ENCODE measurements at regions not wholly inside any gene's neighbourhood (a gene's known extent, or its start where the extent isn't known, plus 50 kb on each side); places are given as distances from the start of the nearest gene placed in this dataset.

DNA sequence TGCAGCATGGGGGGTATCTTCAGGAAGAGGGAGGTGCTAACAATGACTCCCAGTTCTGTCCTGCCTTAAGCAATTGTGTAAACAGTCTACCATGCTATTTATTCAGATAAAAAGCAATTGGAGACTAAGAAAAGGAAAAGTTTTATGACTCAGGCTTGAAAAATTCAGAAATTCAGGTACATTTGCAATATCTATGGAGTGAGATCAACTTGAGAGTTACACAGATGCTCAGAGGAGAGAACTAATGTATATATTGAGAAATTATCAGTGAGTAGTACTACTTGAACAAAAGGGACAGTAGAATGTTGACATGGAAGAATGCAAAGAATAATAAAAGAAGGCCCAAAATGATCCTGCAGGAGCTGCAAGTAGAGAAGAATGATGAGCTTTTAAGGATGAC lies 277.6 kb upstream of the DACH1 start:
- H3K4me3 ChIP-seq (ENCODE audit: low read depth in 1 of 2, low read length in 2 of 2) = no peak overlapping the region
- H3K27ac ChIP-seq (ENCODE audit: low read depth in 2 of 2, low read length in 1 of 2) = no peak overlapping the region
- no peaks in the 10 kb centered on the region for H3K9me3 ChIP-seq (ENCODE audit: control insufficient read depth in 2 of 2, insufficient read depth in 1 of 2, low read depth in 1 of 2, low read length in 1 of 2)

DNA sequence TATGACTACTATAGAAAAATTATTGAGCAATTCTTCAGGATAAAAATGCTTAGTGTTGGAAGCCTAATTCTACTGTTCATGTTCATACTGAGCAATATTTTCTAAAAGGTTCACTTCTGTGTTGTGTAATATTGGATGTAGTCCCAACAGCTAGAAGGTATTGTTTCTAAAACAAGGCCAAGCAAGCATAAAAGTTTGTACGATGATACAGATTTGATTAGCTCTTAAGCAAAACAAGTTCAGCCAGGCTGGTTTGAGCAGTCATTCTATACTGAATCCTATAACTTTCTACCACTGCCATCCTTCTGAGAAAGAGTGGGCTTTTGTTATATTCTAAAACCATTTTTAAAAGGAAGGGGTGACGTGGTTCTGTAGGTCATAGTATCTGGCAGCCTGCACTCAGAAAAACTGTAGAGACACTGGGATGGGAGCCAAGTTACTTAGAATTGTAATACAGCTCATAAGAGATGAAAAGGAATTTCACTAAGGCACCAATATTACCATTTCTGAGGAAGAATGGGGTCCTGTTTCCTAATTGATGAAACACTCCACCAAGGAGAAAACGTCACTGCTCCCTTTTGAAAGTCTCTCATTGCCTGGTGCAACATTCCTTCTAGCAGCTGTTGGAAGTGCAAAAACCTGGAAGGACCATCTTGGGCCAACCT lies 275.0 kb upstream of the DACH1 start:
- Histone ChIP-seq H3K27me3 (ENCODE audit: control insufficient read depth in 1 of 2, insufficient read depth in 2 of 2, low read length in 2 of 2) (no peaks in the 10 kb centered on the region), H3K4me3 (ENCODE audit: low read depth in 1 of 2, low read length in 2 of 2) (no peak overlapping the region), H3K9me3 (ENCODE audit: control insufficient read depth in 2 of 2, insufficient read depth in 1 of 2, low read depth in 1 of 2, low read length in 1 of 2) (no peaks in the 10 kb centered on the region), H3K27ac (ENCODE audit: low read depth in 2 of 2, low read length in 1 of 2) (no peak overlapping the region), H3K4me1 (ENCODE audit: control insufficient read depth in 2 of 2, insufficient read depth in 2 of 2, low read length in 1 of 2) (no peaks in the 10 kb centered on the region), H3K36me3 (ENCODE audit: control insufficient read depth in 2 of 2, insufficient read depth in 2 of 2, low read length in 1 of 2) (no peaks in the 10 kb centered on the region)
- WGBS, 2 donors = 29 to 34% methylated on average over 3 of the region's 3 CpGs

More for the DNA sequence above, 277.6 kb upstream of the DACH1 start:
- Histone ChIP-seq H3K27me3 (ENCODE audit: control insufficient read depth in 1 of 2, insufficient read depth in 2 of 2, low read length in 2 of 2) (no peaks in the 10 kb centered on the region), H3K4me1 (ENCODE audit: control insufficient read depth in 2 of 2, insufficient read depth in 2 of 2, low read length in 1 of 2) (no peaks in the 10 kb centered on the region), H3K36me3 (ENCODE audit: control insufficient read depth in 2 of 2, insufficient read depth in 2 of 2, low read length in 1 of 2) (no peaks in the 10 kb centered on the region)

GRCh38 chr13:72139192-72139591 lies 272.2 kb upstream of the DACH1 start:
- 53 to 54% methylated on average over 1 of the region's 1 CpG for WGBS, 2 donors
- Histone ChIP-seq H3K36me3 (ENCODE audit: control insufficient read depth in 2 of 2, insufficient read depth in 2 of 2, low read length in 1 of 2) (no peaks in the 10 kb centered on the region), H3K27me3 (ENCODE audit: control insufficient read depth in 1 of 2, insufficient read depth in 2 of 2, low read length in 2 of 2) (no peaks in the 10 kb centered on the region), H3K27ac (ENCODE audit: low read depth in 2 of 2, low read length in 1 of 2) (no peak overlapping the region), H3K4me1 (ENCODE audit: control insufficient read depth in 2 of 2, insufficient read depth in 2 of 2, low read length in 1 of 2) (no peaks in the 10 kb centered on the region), H3K4me3 (ENCODE audit: low read depth in 1 of 2, low read length in 2 of 2) (no peak overlapping the region), H3K9me3 (ENCODE audit: control insufficient read depth in 2 of 2, insufficient read depth in 1 of 2, low read depth in 1 of 2, low read length in 1 of 2) (no peaks in the 10 kb centered on the region)

DNA sequence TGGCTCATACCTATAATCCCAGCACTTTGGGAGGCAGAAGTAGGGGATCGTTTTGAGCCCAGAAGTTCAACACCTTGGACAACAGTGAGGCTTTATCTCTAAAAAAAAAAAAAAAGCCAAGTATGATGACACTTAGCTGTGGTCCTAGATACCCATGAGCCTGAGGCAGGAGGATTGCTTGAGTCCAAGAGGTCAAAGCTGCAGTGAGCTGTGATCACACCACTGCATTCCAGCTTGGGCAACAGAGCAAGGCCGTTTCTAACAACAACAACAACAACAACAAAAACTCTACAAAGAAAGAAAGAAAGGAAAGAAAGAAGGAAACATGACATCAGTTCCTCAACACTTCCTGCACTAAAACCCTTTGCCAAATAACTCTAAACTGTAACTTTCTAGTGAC lies 265.1 kb upstream of the DACH1 start:
- H3K27ac ChIP-seq (ENCODE audit: low read depth in 2 of 2, low read length in 1 of 2) = no peak overlapping the region

DNA sequence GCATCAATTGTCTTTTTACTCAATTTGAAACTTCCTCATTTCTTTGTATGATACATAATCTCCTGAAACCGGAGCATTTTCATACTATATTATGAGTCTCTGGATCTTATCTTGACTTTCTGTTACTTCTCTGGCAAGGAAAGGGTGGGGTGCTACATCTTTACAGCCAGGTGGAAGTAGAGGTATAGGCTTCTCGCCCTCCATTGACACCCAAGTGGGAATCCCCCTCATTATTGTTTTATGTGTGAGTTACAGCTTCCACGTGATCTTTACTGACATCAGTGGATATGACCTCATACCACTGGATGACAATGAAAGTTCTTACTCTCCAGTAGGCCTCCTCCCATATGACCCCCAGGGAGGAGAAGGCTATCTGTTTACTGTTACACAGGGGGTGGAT lies 262.1 kb upstream of the DACH1 start:
- Histone ChIP-seq H3K36me3 (ENCODE audit: control insufficient read depth in 2 of 2, insufficient read depth in 2 of 2, low read length in 1 of 2) (no peaks in the 10 kb centered on the region), H3K27ac (ENCODE audit: low read depth in 2 of 2, low read length in 1 of 2) (no peak overlapping the region), H3K4me1 (ENCODE audit: control insufficient read depth in 2 of 2, insufficient read depth in 2 of 2, low read length in 1 of 2) (no peaks in the 10 kb centered on the region), H3K27me3 (ENCODE audit: control insufficient read depth in 1 of 2, insufficient read depth in 2 of 2, low read length in 2 of 2) (no peaks in the 10 kb centered on the region), H3K4me3 (ENCODE audit: low read depth in 1 of 2, low read length in 2 of 2) (no peak overlapping the region), H3K9me3 (ENCODE audit: control insufficient read depth in 2 of 2, insufficient read depth in 1 of 2, low read depth in 1 of 2, low read length in 1 of 2) (no peaks in the 10 kb centered on the region)
- 61 to 64% methylated on average over 3 of the region's 3 CpGs for WGBS, 2 donors

More for the DNA sequence above, 265.1 kb upstream of the DACH1 start:
- Histone ChIP-seq H3K27me3 (ENCODE audit: control insufficient read depth in 1 of 2, insufficient read depth in 2 of 2, low read length in 2 of 2) (no peaks in the 10 kb centered on the region), H3K4me3 (ENCODE audit: low read depth in 1 of 2, low read length in 2 of 2) (no peak overlapping the region), H3K4me1 (ENCODE audit: control insufficient read depth in 2 of 2, insufficient read depth in 2 of 2, low read length in 1 of 2) (no peaks in the 10 kb centered on the region), H3K9me3 (ENCODE audit: control insufficient read depth in 2 of 2, insufficient read depth in 1 of 2, low read depth in 1 of 2, low read length in 1 of 2) (no peaks in the 10 kb centered on the region), H3K36me3 (ENCODE audit: control insufficient read depth in 2 of 2, insufficient read depth in 2 of 2, low read length in 1 of 2) (no peaks in the 10 kb centered on the region)
- 67% methylated on average over 2 of the region's 2 CpGs for WGBS, 2 donors

- no peaks in the 10 kb centered on the region for H3K9me3 ChIP-seq (ENCODE audit: control insufficient read depth in 2 of 2, insufficient read depth in 1 of 2, low read depth in 1 of 2, low read length in 1 of 2)
These were observed 260.0 kb upstream of the DACH1 start for GRCh38 chr13:72127031-72127430.

DNA sequence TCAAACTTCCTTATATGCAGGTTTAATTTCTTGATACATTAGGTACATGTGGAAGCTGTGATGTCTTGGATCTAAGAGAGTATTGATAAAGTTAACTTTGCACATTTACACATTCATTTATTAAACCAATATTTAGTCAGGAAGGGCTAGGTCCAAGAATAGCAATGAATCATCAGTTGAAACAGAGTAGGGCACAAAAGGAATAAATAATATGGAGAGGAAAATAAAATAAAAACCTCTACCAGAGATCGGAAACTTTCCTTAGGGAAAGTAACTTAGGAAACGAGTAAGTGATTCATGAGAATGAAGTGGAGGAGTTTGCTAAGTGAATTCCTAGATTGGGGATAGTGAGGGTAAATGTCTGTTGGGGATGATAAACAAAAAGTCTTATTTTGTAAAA lies 259.4 kb upstream of the DACH1 start:
- Histone ChIP-seq H3K4me1 (ENCODE audit: control insufficient read depth in 2 of 2, insufficient read depth in 2 of 2, low read length in 1 of 2) (no peaks in the 10 kb centered on the region), H3K36me3 (ENCODE audit: control insufficient read depth in 2 of 2, insufficient read depth in 2 of 2, low read length in 1 of 2) (no peaks in the 10 kb centered on the region), H3K9me3 (ENCODE audit: control insufficient read depth in 2 of 2, insufficient read depth in 1 of 2, low read depth in 1 of 2, low read length in 1 of 2) (no peaks in the 10 kb centered on the region), H3K27ac (ENCODE audit: low read depth in 2 of 2, low read length in 1 of 2) (no peak overlapping the region), H3K4me3 (ENCODE audit: low read depth in 1 of 2, low read length in 2 of 2) (no peak overlapping the region), H3K27me3 (ENCODE audit: control insufficient read depth in 1 of 2, insufficient read depth in 2 of 2, low read length in 2 of 2) (no peaks in the 10 kb centered on the region)
- 53 to 61% methylated on average over 2 of the region's 2 CpGs for WGBS, 2 donors

More at GRCh38 chr13:72127031-72127430, 260.0 kb upstream of the DACH1 start:
- H3K4me1 ChIP-seq (ENCODE audit: control insufficient read depth in 2 of 2, insufficient read depth in 2 of 2, low read length in 1 of 2) = no peaks in the 10 kb centered on the region
- no peak overlapping the region for H3K27ac ChIP-seq (ENCODE audit: low read depth in 2 of 2, low read length in 1 of 2)
- no peak overlapping the region for H3K4me3 ChIP-seq (ENCODE audit: low read depth in 1 of 2, low read length in 2 of 2)
- no peaks in the 10 kb centered on the region for H3K27me3 ChIP-seq (ENCODE audit: control insufficient read depth in 1 of 2, insufficient read depth in 2 of 2, low read length in 2 of 2)
- 55 to 61% methylated on average over 1 of the region's 1 CpG for WGBS, 2 donors
- H3K36me3 ChIP-seq (ENCODE audit: control insufficient read depth in 2 of 2, insufficient read depth in 2 of 2, low read length in 1 of 2) = no peaks in the 10 kb centered on the region

DNA sequence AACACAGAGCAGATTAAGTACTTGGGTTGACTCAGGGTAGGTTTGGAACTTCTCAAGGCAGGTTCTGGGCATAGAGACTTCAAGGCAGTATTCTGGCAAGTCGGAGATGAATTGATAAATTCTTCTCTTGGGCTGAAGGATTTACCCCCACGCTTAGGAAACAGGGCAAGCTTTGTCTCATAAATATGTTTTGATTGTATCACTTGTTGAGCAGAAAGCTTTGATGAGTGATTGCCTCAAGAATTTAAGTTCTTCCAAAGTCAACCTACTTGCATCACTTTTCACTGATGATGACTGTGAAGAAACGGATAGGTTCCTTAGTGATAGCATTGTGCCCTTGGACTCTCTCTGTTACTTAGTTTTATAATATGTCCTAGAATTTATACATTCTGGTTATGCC lies 258.6 kb upstream of the DACH1 start:
- no peaks in the 10 kb centered on the region for H3K36me3 ChIP-seq (ENCODE audit: control insufficient read depth in 2 of 2, insufficient read depth in 2 of 2, low read length in 1 of 2)
- no peak overlapping the region for H3K4me3 ChIP-seq (ENCODE audit: low read depth in 1 of 2, low read length in 2 of 2)
- H3K9me3 ChIP-seq (ENCODE audit: control insufficient read depth in 2 of 2, insufficient read depth in 1 of 2, low read depth in 1 of 2, low read length in 1 of 2) = no peaks in the 10 kb centered on the region
- H3K27me3 ChIP-seq (ENCODE audit: control insufficient read depth in 1 of 2, insufficient read depth in 2 of 2, low read length in 2 of 2) = no peaks in the 10 kb centered on the region
- no peak overlapping the region for H3K27ac ChIP-seq (ENCODE audit: low read depth in 2 of 2, low read length in 1 of 2)
- no peaks in the 10 kb centered on the region for H3K4me1 ChIP-seq (ENCODE audit: control insufficient read depth in 2 of 2, insufficient read depth in 2 of 2, low read length in 1 of 2)
- WGBS, 2 donors = 76 to 78% methylated on average over 3 of the region's 3 CpGs

- 83 to 86% methylated on average over 3 of the region's 3 CpGs for WGBS, 2 donors
- no peaks in the 10 kb centered on the region for H3K4me1 ChIP-seq (ENCODE audit: control insufficient read depth in 2 of 2, insufficient read depth in 2 of 2, low read length in 1 of 2)
These were observed 255.8 kb upstream of the DACH1 start for GRCh38 chr13:72122661-72123255.

GRCh38 chr13:72121466-72121865 lies 254.5 kb upstream of the DACH1 start:
- H3K9me3 ChIP-seq (ENCODE audit: control insufficient read depth in 2 of 2, insufficient read depth in 1 of 2, low read depth in 1 of 2, low read length in 1 of 2) = no peaks in the 10 kb centered on the region
- H3K36me3 ChIP-seq (ENCODE audit: control insufficient read depth in 2 of 2, insufficient read depth in 2 of 2, low read length in 1 of 2) = no peaks in the 10 kb centered on the region
- H3K4me3 ChIP-seq (ENCODE audit: low read depth in 1 of 2, low read length in 2 of 2) = no peak overlapping the region
- H3K4me1 ChIP-seq (ENCODE audit: control insufficient read depth in 2 of 2, insufficient read depth in 2 of 2, low read length in 1 of 2) = no peaks in the 10 kb centered on the region
- no peaks in the 10 kb centered on the region for H3K27me3 ChIP-seq (ENCODE audit: control insufficient read depth in 1 of 2, insufficient read depth in 2 of 2, low read length in 2 of 2)
- 77 to 87% methylated on average over 3 of the region's 3 CpGs for WGBS, 2 donors
- no peak overlapping the region for H3K27ac ChIP-seq (ENCODE audit: low read depth in 2 of 2, low read length in 1 of 2)

More at GRCh38 chr13:72122661-72123255, 255.8 kb upstream of the DACH1 start:
- no peaks in the 10 kb centered on the region for H3K27me3 ChIP-seq (ENCODE audit: control insufficient read depth in 1 of 2, insufficient read depth in 2 of 2, low read length in 2 of 2)
- no peak overlapping the region for H3K27ac ChIP-seq (ENCODE audit: low read depth in 2 of 2, low read length in 1 of 2)
- no peak overlapping the region for H3K4me3 ChIP-seq (ENCODE audit: low read depth in 1 of 2, low read length in 2 of 2)
- no peaks in the 10 kb centered on the region for H3K36me3 ChIP-seq (ENCODE audit: control insufficient read depth in 2 of 2, insufficient read depth in 2 of 2, low read length in 1 of 2)
- H3K9me3 ChIP-seq (ENCODE audit: control insufficient read depth in 2 of 2, insufficient read depth in 1 of 2, low read depth in 1 of 2, low read length in 1 of 2) = no peaks in the 10 kb centered on the region
